WI38 (cell line): ENCODE measurements at regions not wholly inside any gene's neighbourhood (a gene's known extent, or its start where the extent isn't known, plus 50 kb on each side); places are given as distances from the start of the nearest gene placed in this dataset.

Source experiments
- H3K4me3 ChIP-seq: 2 replicates; pipeline ENCODE4 v1.5.1; 2011; ENCODE audit warnings: low read depth, mild to moderate bottlenecking, control low read depth, low read length
- TF ChIP-seq, protein P1 (sequence below): IDR thresholded peaks from 2 replicates; pipeline ENCODE4 v1.5.1; 2012; ENCODE audit warnings: low read depth, mild to moderate bottlenecking, control low read depth, low read length

DNA sequence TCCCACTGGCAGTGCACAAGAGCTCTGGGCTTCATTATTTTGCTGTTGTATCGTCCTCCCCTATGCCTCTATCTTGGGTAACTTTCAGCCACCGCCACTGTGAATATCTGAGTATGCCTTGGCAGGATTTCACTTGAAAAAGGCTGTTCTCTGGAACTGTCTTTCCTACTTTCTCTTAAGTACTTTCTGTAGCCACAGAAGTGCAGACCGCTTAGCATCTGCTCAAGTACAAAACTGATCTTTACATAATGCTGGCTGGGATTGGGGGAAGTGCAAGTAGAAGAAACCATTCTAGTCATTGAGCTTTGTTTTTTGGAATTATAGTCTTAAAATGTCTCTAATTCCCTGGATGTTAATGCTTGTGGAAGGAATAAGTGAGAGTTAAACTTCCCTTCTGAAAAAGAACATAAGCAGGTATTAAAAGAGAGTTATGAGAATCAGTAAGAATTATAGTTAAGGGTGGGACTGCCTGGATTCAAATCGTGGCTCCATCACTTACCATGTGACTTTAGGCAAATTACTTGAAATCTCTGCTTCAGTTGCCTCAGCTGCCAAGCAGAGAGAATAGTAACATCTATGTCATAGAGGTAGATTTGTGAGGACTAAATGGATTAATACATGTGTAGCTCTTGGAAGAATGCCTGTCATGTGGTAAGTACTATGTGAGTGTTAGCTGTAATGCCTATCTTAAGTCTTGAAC, 77.5 kb downstream of the MID1IP1 start:
- TF ChIP-seq, protein P1, sequence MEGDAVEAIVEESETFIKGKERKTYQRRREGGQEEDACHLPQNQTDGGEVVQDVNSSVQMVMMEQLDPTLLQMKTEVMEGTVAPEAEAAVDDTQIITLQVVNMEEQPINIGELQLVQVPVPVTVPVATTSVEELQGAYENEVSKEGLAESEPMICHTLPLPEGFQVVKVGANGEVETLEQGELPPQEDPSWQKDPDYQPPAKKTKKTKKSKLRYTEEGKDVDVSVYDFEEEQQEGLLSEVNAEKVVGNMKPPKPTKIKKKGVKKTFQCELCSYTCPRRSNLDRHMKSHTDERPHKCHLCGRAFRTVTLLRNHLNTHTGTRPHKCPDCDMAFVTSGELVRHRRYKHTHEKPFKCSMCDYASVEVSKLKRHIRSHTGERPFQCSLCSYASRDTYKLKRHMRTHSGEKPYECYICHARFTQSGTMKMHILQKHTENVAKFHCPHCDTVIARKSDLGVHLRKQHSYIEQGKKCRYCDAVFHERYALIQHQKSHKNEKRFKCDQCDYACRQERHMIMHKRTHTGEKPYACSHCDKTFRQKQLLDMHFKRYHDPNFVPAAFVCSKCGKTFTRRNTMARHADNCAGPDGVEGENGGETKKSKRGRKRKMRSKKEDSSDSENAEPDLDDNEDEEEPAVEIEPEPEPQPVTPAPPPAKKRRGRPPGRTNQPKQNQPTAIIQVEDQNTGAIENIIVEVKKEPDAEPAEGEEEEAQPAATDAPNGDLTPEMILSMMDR, result no peak
- no peak overlapping the region for H3K4me3 ChIP-seq

DNA sequence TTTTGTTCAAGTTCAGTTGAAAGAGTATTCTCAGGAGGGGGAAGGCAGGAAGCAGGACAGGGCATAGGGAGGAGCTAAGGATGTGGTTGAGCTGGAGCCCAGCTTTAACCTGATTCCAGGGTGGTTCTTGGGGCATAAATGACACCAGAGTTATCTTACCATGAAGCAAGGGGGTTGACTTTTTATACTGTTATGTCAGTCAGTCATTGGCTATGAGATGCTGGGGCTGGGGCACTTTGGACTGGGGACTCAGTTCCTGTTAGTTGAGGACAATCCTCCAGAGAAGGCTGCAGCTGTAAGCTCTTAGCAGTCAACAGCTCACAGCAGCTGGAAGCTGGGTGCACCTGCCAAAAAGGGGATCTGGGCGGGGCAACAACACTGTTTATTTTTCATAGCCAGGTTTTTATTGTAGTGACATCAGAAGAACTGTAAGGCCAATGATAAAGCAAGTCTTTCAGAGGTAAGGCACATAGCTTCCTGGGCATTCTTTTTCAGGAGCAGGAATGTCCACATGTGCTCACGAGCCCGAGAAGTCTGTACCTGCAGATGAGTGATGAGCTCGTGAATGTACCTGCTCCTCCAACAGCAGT, 78.5 kb downstream of the MID1IP1 start:
- no peak overlapping the region for H3K4me3 ChIP-seq
- TF ChIP-seq, protein P1, result no peak

DNA sequence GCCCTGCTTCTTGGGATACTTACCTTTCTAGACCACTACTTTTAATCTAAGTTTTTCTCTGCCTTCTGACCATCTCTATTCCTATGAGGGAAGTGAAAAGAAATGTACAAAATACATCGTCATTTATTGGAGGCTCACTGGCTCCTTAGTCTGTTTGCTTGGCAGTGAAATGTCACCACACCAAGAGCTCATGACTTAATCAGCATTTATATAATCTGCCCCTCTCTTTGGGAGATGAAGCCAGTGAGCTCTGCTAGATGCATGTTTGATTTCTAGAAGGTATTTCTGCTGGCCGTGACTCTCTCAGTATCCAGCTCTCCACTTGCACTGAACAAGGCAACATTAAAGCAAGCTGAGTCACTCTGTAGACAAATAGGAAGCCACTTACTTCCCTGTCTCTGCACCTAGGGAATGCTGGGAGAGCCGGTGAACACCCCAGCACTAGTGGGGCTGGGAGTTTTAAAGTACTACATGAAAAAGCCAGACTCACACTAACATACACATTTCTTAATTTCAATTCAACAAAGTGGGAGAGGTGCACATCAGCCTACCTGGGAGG, 79.1 kb downstream of the MID1IP1 start:
- TF ChIP-seq, protein P1, result no peak
- no peak overlapping the region for H3K4me3 ChIP-seq

DNA sequence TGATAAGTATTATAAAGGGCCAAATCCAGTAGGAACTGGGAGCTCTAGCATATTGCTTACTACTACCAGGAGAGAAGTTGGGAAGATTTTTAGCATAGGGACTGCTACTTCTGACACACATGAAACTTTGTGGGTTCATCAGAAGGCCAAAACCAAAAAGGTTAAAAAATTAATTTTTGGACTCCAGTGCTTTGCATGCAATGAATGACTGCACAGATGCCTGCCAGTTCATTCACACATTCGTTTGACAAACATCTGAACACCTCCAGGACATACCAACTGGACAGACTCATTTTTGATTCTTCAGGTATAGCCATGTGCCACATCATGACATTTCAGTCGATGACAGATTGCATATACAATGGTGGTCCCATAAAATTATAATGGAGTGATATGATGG, 79.8 kb downstream of the MID1IP1 start:
- H3K4me3 ChIP-seq, result no peak overlapping the region

DNA sequence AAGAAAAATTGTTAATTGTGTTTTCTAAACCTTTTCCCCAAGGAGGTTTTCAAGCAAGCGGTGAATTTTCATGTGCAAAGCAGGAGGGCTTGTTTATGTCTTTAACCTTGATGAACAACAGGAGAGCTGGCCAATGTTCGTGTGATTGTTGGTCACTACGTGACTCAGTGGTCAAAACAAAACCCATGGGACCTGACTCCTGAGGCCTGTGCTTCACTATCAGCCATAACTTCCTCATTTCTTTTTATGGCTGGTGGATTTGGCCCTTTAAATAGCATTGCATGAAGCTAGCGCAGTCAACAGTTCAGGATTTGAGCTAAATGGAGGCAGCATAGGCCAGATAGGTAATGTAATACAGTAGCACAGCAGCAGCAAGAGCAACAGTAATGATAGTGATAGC, 80.5 kb downstream of the MID1IP1 start:
- H3K4me3 ChIP-seq, result no peak overlapping the region
- TF ChIP-seq, protein P1, result no peak

More for the DNA sequence above, 79.8 kb downstream of the MID1IP1 start:
- TF ChIP-seq, protein P1, result no peak

DNA sequence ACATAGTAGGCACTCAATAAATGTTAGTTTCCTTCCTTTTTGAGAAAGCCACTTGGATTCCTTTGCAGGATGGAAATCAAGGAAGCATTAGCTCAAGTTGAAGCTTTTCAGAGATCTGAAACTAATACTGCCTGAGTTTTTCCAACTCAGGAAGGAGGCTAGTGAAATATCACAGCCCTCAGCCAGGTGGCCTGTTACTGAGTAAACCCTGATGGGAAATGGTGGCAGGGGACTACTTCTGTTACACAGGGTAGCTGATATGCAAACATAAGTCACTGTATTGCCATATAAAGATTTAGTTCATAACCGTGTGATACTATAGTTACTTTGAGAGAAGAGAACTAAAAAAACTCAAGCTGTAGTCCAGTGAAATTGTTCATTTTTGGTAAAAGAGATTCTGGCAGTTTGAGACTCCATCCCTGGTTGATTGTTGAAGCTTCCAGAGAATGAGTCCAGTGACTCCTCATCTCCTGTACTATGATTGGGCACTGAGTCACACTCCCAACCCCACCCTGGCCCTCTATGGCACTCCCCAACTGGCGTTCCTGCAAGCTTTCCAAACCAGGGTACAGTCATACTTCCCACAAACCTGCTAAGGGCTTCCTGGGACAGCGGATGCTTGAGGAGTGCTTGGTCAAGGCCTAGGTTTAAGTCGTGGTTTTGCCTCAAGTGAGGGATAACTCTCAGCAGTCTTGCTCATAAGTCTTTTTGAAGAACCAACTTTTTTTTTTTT, 81.8 kb downstream of the MID1IP1 start:
- TF ChIP-seq, protein P1, result no peak

More for the DNA sequence above, 81.8 kb downstream of the MID1IP1 start:
- H3K4me3 ChIP-seq, result no peak overlapping the region
